Activated CD4-positive, alpha-beta T cell treated with anti-CD3 and anti-CD28 coated beads, Interleukin-2, amount 50 U/mL, for 48 hours (primary cell): ENCODE measurements at regions not wholly inside any gene's neighbourhood (a gene's known extent, or its start where the extent isn't known, plus 50 kb on each side); places are given as distances from the start of the nearest gene placed in this dataset.
"Not testable (repeated sequence)": the region's sequence is repeated elsewhere in the genome, so short reads cannot be mapped to it uniquely, and the experiment has no call there.

Source experiments
- DNase-seq, 2 experiments: peaks; one replicate each; pipeline ENCODE4 v3.0.0-alpha.2; 2020

DNA sequence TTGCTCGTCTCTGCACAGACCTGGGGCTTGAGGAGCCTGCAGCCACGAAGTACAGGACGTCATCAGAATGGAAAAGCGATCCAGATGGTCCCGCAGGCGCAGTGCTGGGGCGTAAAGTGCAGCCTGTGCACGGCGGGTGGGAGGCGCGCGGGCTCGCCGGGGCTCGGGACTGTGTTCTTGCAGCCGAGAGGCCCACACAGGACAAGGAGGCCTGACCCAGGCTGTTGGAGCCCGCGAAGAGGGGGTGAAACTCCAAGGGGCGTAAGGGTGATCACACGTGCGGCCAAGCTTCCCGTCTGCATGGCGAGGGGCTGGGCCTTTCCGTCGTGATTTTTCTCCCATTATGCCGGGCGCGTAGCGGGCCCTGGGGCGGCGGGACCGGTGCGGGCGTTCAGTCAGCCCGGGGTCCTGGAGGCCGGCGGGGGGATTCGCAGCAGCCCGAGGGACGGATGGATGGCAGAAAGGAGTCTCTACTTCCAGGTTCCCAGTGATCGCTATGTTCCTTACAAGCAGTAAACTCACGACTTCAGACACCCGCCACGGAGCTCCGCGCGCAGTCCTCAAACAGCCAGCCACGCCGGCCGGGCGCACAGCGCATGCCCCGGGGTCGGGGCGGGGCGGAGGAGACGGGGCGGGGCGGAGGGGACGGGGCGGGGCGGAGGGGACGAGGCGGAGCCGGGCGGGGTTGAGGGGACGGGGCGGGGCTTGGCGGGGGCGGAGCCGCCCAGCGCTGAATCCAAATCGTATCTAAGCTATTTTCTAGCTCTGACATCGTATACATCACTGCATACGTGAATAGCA is 141.0 kb upstream of the KCNJ18 start:
- peak; percentile 72 to 73 for DNase-seq

DNA sequence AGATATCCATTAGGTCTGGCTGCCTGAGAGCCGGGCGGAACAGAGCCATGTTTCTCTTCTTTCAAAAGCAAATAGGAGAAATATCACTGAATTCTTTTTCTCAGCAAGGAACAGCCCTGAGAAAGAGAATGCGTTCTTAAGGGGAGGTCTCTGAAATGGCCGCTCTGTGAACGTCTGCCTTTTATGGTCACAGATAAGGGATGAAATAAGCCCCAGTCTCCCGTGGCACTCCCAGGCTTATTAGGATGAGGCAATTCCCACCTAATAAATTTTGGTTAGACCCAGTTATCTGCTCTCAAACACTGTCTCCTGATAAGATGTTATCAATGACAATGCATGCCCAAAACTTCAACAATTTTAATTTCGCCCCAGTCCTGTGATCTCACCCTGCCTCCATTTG is 133.4 kb upstream of the KCNJ18 start:
- DNase-seq, result not testable (repeated sequence)

DNA sequence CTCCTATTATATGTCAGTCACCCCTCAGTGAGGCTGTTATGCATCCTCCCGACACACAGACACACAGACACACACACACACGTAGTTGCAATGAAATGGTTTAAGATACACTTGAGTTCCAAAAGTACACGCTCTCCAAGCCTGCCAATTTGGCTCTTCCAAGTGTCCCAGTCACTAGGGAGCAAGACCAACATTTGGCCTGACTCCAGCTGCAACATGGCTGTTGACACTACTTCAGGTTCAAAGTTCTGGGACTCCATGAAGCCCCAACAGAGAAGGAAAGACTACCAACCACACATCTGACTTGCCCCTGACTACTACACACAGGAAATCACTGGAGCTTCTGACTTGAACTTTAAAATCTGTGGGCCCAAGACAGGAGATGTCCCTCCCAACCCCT is 128.1 kb upstream of the KCNJ18 start:
- DNase-seq, result no peak

DNA sequence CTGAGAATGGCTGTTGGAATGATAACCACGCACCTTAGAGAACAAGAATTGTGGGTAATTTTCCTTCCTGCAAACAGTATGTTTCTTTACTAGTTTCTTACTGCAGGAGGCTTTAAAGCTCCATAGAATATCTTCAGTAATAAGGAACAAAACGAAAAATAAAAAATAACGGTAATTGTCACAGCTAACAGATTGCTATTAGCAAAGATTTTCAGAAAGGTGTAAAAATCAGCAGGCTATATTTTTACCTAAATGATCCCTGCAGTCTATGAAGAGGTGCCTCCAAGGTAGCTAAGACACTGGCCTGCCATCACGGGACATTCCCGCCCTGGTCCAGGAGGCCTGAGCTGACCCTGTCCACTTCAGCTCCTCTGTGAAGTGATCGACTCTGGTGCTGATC is 127.6 kb upstream of the KCNJ18 start:
- DNase-seq, result not testable (repeated sequence)

DNA sequence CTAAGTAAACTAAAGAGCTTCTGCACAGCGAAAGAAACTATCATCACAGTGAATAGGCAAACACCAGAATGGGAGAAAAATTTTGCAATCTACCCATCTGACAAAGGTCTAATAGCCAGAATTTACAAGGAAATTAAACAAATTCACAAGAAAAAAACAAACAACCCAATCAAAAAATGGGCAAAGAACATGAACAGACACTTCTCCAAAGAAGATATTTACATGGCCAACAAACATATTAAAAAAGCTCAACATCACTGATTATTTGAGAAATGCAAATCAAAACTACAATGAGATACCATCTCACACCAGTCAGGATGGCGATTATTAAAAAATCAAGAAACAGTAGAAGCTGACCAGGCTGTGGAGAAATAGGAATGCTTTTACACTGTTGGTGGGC is 121.9 kb upstream of the KCNJ18 start:
- not testable (repeated sequence) for DNase-seq

DNA sequence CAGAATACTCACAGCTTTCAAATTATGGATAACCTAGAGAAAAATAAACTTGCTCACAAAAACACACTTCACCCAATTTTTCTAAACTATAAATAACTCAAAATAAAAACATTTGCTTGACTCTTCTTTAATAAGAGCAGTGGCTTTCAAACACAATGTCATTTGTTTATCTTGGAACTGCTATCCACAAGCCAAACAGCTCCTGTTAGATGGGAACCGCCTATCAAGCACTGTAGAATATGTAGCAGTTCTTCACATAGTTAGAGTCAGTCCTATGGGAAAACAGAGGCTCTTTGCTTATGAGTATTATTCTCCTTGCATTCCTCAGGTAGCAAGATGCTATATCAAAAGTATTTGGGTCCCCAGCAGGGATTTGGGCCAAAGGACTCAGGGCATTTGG is 120.2 kb upstream of the KCNJ18 start:
- DNase-seq, result not testable (repeated sequence)

DNA sequence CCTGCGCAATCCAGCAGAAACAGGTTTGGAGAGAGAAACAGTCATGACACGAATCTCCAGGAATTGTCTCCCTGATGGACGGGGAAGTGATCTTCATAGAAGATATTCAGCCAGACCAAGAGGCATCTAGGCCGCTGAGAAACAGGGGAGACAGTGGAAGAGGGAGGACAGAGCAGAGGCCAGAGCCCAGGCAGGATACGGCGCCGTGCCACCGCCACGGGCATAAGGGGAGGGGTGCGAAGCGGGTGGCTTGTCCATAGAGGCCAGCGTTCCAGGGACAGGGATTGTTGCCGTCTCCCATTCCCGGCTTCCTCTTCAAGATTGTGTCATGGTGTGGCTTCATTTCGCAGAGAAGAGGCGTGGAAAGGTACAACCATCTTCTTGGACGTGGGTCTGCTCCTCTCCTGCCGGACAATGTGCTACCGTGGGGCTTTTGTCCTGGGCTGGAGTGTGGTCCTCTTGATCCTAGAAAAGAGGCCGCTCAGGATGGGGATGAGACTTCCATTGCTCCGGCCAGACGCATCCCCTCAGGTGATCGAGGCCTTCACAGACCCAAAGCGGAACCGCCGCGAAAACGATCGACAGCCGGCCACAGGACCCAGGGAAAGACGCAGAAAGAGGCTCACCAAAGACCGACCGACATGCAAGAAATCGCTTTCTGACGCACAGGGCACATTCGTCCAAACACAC is 118.9 kb upstream of the KCNJ18 start:
- not testable (repeated sequence) for DNase-seq

DNA sequence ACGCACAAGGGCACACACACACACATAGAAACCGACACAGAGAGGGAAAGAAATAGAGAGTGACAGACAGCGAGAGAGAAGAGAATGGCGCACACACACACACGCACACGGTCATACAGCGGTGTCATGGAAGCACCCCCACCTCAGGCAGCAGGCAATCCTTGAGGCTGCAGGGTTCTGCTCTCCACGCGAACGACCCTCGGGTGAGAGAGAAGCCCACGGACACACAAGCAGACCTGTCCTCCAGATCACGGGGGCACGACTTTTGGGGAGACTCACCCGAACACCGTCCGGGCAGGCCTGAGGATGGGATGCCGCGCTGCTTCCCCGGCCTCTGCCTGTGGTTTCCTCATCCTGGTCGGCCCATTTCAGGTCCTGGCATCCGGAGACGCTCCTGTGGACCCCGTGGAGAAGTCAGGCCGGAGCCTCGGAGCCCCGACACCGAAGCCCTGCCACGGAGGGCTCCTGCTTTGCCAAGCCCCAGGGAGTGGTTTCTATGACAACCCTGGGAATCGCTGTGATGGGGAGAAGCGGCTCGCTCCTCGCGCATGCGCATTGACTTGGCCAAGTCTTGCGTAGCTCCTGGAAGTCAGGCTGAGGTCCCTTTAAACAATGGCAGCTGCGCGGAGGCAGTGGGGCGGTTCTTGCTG is 118.2 kb upstream of the KCNJ18 start:
- peak; percentile 28 to 29 for DNase-seq

DNA sequence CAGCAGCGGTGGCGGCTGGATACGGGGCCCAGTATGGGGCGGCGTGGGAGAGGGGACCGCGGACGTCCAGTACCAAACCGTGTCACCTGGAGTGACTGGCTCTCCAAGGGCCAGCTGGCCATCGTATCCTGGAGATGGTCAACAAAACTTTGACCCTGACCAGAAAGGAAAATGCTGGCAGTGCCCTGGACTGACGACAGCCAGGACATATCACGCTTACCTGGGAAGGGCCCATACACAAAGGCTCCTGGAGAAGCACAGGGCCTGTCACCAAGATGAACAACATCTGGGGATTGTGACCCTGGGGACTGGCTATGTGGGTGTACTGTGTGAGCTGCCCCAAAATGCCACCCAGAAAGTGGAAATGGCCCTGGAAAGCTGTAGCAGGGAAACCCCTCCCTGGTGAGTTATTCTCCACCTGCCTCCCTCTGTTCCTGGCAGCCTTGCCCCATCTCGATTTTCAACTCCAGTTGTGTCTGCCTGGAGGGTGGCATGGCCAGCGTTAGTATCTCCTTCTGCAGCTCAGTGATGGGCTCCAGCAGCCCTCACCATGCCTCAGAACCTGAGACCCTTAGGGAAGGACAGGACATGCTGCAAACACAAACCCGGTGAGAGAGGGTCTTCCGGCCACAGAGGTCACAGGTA is 117.6 kb upstream of the KCNJ18 start:
- not testable (repeated sequence) for DNase-seq

DNA sequence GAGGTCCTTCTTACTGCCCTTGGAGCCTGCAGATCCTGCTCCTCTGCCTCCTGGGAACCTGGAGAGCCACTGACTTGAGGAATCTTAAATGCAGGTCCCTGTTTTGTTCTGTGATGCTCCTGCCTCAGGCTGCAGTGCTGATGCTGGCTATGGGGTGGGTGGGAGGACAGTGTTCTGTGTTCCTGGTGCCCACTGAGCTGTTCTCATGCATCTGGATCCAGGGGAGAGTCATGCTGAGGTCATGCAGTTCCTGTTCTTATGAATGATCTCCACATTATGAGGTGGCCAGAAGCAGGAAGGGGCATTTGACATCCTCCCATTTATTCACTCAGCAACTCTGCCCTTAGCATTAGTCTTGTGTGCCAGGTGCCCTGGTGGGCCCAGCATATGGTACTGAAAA is 113.5 kb upstream of the KCNJ18 start:
- DNase-seq, result not testable (repeated sequence)

DNA sequence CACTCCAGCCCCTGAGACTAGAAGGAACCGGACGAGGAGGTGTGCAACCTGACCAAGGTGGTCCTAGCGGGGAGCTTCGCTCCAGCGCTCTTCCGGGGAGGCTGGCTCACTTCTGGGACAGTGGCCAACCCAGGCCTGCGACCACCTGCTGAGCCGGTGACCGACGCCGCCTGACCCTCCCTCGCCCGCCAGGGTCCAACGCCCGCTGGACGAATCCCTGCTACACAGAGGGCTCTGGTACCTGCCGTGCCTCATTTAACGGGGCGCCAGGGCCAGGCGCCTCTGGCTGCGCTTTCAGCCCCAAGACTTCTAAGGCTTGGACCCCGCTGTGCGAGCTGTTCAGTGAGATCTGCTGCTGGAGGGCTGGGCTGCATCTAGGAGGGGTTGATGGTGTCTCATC is 99.5 kb upstream of the KCNJ18 start:
- no peak for DNase-seq

DNA sequence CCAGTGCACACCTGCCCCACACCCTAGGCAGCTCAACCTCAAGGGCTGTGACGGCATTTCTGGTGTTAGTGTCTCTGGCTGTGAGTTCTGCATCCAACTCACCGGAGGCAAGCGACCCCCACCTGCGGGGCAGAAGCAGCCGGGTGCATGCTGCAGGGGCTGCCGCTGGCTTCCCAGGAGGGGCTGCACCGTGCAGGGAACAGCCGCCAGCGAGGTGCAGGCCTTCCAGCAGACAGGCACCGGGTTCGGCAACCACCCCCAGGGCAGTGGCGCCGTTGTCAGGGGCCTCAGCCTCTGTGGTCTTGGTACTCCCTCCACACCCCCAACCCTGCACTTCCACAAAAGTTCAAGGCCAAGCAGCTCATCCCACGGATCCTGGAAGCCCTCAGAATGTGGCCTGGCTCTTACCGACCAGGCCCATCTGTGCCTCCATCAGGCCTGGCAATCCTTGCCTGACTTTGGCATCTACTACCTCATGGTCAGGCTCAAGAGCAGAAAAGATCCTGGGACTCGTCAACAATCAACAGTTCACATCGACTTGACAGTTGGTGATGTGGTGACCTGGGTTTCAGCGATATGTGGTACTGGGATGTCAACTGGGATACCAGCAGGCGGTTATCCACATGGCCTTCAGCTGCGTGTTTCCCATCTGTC is 98.7 kb upstream of the KCNJ18 start:
- not testable (repeated sequence) for DNase-seq

DNA sequence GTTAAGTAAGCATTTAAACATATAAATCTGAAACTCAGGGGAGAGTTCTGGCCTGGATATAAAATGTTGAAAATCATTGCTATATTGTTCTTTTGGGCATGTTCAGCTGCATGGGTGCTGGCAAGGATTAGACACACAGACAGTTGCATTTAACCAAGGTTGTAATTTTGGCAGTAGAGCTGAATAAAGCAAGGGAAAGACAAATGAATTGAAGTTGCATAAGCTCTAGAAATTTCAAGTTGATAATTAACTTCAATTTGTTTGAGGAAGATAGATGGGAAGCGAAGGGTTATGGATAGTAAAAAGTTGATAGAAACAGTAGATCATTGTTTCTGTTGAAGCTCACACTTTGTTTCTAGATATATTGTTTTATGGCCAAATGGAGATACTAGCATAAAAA is 97.2 kb upstream of the KCNJ18 start:
- DNase-seq, result no peak

DNA sequence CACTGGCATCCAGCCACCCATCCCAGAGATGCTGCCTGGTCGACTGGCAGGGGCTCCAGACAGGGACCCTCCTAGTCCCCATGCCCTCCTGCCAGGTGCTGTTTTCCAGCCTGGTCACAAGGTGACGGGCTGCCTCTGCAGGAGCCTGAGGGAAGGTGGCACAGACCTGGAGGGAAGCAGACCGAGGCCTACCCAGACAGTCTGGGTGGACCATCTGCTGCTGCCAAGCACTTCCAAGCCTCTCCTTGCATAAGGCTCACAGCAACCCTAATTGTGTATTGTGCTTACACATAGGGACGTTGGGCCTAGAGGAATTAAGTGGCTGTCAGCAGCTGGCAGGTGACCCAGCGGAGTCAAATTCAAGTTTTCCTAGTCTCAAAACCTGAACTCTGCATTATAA is 90.1 kb upstream of the KCNJ18 start:
- no peak for DNase-seq

DNA sequence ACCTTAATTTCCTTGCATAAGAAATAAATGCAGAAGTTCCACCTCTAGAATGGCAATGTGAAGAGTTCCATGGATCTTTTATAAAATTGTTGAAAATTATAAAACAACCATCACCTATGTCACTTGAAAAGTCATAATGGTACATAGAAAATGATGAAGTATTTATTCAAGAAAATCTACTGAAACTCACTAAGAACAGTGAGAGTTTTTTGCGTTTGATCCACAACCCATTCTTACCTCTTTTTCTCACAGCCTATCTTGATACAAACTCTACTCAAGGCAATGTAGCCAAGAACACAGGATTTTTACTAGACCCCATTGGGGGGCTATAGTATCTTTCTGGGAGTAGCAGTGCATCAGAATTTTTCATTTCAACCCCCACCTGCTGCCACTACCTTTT is 89.0 kb upstream of the KCNJ18 start:
- DNase-seq, result not testable (repeated sequence)

DNA sequence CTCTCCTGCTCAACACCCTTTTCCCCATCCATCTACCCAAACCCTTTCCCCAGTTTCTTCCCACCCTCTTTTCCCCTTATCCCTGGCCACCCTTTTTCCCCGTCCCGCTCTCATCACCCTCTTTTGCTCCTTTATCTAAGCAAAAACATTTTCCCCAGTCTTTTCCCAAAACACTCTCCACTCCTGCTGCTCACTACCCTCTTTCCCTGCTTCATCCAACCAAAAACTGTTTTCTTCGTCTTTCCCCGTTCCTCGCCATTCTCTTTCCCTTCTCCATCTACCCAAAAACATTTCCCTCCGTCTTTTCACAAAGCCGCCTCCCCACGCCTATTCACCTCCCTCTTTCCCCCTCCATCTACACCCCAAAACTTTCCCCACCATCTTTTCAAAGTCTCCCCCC is 80.9 kb upstream of the KCNJ18 start:
- not testable (repeated sequence) for DNase-seq

DNA sequence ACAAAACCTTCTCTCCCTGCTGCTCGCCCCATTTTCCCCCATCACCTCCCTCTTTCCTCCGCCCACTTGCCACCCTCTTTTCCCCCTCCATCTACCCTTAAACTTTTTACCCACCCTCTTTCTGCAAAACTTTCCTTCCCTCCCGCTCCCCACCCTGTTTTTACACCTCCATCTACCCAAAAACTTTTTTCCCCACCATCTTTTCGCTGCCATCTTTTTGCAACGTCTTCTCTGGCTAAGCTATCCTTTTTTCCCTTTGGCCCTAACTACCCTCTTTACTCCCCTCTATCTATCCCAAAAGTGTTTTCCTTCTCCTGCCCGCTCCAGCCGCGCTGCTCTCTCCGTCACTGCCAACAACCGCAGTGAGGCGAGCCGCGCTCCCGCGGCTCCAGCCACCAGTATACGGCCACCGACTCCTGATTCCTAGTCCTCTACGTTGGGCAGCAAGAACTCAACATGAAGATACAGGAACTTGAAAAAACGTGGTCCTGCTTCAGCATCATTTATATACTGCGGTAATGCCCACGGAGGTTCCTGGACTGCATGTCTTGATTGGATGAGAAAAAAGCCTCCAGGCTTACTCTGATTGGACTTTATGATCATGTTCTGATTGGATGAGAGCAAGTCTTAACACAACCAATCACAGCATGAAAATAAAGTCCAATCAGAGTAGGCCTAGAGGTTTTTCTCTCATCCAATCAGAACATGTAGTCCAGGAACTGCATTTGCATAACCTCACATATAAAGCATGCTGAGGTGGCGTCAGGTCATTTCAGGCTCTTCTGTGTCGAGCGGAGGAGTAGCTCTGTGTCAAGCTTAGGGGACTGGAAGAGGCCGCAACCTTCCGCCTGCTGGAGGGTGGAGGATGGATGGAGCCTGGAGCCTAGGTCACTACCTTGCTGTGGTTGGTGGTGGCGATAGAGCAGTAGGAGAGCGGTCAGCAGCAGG is 79.9 kb upstream of the KCNJ18 start:
- not testable (repeated sequence) for DNase-seq

DNA sequence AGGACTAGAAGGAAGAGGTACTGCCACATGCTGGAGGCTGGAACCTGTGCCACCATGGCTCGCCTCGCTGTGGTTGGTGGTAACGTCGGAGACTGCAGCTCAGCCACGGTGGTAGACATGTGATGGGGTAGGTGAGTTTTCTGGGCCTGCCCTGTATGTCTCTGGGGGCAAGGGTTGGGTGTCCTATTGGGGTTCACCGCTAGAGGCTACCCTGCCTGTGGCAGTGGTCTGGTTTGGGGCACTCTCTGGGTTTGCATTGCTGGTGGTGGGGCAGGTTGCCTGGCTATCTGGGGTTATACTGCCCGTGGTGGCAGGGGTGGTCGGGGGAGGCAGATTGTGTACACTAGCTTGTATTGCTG is 79.3 kb upstream of the KCNJ18 start:
- no peak for DNase-seq

DNA sequence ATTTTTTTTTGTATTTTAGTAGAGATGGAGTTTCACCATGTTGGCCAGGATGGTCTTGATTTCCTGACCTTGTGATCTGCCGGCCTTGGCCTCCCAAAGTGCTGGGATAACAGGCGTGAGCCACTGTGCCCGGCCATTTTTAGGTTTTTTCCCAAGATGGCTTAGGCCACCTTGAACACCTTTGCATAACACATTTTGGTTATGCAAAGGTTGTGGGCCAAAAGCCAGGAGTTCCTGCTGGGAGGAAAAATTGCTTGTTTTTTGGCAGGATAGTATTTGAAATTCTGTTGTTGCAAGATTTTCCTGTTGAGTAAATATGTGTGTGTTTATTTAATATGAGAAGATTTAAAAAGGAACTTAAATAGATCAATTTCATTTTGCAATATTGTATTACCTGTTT is 65.3 kb upstream of the KCNJ18 start:
- not testable (repeated sequence) for DNase-seq
